Gastrocnemius medialis (tissue), 4 donors: ENCODE measurements at regions not wholly inside any gene's neighbourhood (a gene's known extent, or its start where the extent isn't known, plus 50 kb on each side); places are given as distances from the start of the nearest gene placed in this dataset.

Experiments
- CTCF ChIP-seq, 5 experiments: fragments of 450-650 bp in 3 of 5; fragments of 200-600 bp in 2 of 5; sonication (generic) in 2 of 5; IDR thresholded peaks in 4 of 5; conservative IDR thresholded peaks in 1 of 5; 1 replicate in 4 of 5; 2 replicates in 1 of 5; pipeline ENCODE4 v1.5.1; 2016 to 2019; ENCODE audit warnings: antibody characterized with exemption in 5 of 5, mild to moderate bottlenecking in 3 of 5, moderate library complexity in 3 of 5
- POLR2A ChIP-seq, 2 donors: fragments of 450-650 bp; IDR thresholded peaks; one replicate each; pipeline ENCODE4 v1.6.1; 2017; ENCODE audit warnings: antibody characterized with exemption in 2 of 2, mild to moderate bottlenecking in 2 of 2, moderate library complexity in 2 of 2

GRCh38 chr9:88828018-88828417, 163.2 kb upstream of the S1PR3 start:
- TF ChIP-seq CTCF (IDR thresholded peaks at IDR 0.05 in 4 of 5, conservative IDR thresholded peaks at IDR 0.05 in 1 of 5) (no peak), POLR2A (IDR thresholded peaks at IDR 0.05) (no peak)
